Stimulated activated naive CD8-positive, alpha-beta T cell treated with anti-CD3 and anti-CD28 coated beads, Interleukin-15, Interleukin-2, amounts not matched to agents 100 U/mL and 50 U/mL, for 24 hours (primary cell): ENCODE measurements at regions not wholly inside any gene's neighbourhood (a gene's known extent, or its start where the extent isn't known, plus 50 kb on each side); places are given as distances from the start of the nearest gene placed in this dataset.
A peak's percentile ranks its signal among the peaks of the same experiment; 100 is the strongest.
"Not testable (repeated sequence)": the region's sequence is repeated elsewhere in the genome, so short reads cannot be mapped to it uniquely, and the experiment has no call there.

ENCODE experiments used
- ATAC-seq: fragments of 150-1000 bp; cut with Tn5 transposase; one replicate; pipeline ENCODE4 v1.10.0; 2021
- DNase-seq: peaks from one replicate; pipeline ENCODE4 v3.0.0; 2021

DNA sequence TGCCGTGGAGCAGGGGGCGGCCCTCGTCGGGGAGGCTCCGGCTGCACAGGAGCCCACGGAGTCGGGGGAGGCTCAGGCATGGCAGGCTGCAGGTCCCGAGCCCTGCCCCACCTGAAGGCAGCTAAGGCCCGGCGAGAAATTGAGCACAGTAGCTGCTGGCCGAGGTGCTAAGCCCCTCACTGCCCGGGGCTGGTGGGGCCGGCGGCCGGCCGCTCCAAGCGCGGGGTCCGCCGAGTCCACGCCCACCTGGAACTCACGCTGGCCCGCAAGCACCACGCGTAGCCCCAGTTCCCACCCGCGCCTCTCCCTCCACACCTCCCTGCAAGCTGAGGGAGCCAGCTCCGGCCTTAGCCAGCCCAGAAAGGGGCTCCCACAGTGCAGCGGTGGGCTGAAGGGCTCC lies 589.4 kb downstream of the PPP4R3C start:
- DNase-seq (no peak), ATAC-seq (no peak)

DNA sequence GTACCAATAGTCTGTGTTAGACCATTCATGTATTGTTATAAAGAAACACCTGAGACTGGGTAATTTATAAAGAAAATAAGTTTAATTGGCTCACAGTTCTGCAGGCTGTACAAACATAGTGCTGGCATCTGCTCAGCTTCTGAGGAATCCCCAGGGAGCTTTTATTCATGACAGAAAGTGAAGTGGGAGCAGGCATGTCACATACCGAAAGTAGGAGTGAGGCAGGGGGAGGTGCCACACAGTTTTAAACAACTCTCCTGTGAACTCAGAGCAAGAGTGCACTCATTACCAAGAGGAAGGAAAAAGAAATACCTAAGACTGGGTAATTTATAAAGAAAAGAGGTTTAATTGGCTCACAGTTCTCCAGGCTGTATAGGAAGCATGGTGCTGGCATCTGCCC lies 591.2 kb downstream of the PPP4R3C start:
- DNase-seq (no peak), ATAC-seq (no peak)

DNA sequence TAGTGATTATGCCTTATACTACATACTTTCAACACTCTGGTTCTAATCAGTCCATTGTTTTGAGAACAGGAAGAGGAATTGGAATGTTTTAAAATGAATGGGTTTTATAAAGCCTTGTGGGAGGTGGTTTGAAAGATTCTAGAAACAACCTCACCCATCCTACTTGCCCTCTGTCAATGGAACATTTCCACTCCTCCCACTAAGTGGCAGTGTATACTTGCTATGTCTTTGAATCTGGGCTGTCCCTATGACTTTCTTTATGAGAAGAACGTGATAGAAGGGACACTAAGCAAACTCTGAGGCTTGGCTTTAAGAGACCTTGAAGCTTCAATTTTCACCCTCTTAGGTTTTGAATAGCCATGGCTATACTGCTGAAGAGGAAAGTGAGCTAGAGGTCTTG lies 611.2 kb downstream of the PPP4R3C start:
- ATAC-seq (no peak), DNase-seq (no peak)

DNA sequence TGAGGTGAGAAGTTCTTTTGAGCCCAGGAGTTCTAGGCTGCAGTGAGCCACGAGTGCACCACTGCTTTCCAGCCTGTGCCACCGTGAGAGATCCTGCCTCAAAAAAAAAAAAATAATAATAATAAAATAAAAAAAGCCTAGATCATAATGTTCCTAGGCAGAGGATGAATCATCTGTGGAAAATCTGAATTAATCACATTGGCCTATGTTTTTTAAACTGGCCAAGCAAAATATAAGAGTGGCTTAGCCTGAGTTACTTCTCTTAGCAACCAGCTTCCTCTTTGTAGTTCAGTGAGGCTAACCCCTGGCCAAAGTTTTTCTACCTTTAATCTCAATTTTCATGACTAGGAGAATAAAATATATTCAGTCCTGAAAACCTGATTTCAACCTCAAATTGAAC lies 614.6 kb downstream of the PPP4R3C start:
- DNase-seq: no peak
- no peak for ATAC-seq

DNA sequence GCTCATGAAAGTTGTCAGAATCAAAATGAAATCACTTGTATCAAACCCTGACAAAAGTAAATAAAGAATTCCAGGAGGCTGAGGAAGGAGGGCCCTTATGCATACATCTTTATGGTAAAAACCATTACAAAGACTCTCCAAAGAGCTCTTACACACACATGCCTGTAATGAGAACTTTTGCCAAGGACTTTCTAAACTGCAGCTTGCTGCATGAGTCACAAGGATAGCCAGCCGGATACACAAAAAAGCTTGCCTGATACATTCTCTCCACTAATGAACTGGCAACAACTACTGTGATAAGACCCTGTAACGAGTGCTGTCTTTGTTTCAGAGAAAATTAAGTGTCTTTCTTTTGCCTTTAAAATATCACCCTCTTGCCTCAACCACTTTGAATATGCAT lies 618.1 kb downstream of the PPP4R3C start:
- DNase-seq (no peak), ATAC-seq (no peak)

DNA sequence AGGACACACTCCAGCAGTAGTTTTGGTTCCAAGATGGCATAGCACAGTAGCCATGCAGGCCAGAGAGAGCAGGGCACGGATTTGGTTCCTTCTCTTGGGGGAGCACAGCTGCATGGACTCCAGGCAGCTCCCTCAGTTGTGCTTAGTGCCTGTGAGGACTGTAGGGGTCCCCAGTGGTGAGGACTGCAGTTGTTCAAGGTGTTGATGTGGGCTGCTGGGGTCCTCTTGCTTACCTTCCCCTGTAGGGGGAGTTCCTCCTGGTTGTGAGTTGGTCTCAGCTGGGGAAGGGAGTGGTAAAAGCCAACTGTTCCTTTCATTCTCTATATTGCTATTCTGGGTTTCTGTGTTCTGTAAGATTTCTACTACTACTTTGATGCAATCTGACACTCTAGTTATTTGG lies 606.5 kb downstream of the MAGEB5 start:
- DNase-seq: no peak
- no peak for ATAC-seq

DNA sequence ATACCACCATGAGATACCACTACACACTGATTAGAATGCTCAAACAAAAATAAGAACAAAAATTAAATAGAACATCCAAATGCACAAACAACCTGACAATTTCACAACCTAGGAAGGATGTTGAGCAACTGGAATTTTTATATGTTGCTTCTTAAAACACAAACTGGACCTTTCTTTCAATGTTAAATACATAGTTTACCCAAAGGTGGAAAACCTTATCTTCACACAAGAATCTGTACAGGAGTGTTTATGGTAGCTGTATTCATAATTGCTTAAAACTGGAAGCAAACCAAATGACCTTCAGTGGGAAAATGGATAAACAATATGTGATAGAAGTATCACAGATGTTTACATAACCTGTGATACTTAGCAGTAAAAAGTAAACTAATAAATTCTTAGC lies 573.8 kb downstream of the MAGEB5 start:
- no peak for DNase-seq
- ATAC-seq: no peak

DNA sequence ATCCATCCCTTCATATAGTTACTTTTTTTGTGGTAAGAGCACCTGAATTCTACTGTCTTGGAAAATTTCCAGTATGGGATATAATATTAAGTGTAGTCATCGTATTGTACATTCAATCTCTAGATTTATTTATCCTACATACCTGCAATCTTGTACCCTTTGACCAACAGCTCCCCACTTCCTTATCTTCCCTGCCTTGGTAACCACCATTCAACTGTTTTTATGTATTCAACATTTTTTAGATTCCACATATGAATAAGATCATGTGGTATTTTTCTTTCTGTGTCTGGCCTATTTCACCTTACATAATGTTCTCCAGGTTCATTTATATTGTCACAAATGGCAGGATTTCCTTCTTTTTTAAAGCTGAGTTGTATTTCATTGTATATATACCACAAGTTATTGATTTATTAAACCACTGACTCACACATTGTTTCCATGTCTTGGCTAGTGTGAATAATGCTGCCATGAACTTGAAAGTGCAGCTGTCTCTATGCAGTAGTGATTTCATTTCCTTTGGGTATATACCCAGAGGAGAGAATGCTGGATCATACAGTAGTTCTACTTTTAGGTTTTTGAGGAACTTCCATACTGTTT lies 572.5 kb downstream of the MAGEB5 start:
- DNase-seq (no peak), ATAC-seq (no peak)

DNA sequence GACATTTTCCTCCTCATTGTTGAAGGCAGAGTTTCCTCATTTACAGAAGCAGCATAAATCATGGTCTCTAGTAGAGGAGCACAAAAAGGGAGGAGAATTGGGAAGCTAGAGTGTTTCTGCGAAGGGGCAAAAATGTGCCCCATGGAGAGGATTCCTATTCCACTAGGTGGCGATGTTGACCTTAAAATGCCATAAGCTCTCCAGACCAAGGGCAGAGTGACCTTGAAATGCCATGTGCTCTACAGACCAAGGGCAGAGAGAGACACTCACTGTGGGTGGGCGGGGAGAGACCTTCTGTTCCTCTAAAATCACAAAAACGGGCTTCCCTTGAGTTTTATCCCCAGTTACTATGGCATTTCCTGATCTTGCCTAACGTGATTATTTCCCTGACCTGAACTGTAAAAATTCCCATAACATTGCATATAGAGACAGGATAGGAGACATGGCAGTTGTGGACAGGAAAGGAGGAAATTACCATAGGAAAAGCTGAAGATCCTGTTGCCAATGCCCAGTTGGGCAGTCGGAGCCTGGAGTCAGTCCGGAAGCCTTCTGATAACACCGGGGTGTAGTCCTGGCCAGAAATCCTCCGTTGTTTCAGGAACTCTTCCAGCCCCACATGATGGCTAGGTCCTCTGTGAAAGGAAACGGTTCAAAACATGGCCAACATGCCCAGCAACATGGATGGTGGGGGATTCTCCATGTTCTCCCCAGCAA lies 567.7 kb downstream of the MAGEB5 start:
- DNase-seq: peak; percentile 3

DNA sequence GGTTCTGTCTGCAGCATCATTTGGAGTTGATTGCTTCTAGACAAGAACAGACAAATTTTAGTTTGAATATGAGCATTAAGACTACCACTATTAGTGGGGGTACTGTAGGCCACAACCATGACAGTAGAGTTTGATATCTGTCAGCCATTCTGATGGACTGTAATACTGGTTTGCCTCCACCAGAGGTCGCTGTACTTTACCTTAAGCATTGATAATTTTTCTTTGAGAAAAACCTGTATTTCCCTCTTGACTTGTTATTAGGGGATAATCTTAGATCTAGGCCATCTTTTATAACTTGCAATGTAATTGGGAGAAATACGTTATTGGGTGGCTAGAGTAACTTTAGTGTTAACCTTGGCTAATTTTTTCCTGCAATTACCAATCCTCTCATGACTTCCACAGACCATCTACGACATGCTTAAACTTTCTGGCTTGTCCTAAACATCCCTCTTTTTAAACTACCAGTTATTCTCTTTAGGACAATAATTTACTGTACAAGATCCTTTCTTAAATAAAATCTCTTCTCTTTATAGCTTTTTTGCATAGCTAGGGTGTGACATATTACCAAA lies 562.4 kb downstream of the MAGEB5 start:
- ATAC-seq (no peak), DNase-seq (no peak)

More for the DNA sequence above, 567.7 kb downstream of the MAGEB5 start:
- no peak for ATAC-seq

DNA sequence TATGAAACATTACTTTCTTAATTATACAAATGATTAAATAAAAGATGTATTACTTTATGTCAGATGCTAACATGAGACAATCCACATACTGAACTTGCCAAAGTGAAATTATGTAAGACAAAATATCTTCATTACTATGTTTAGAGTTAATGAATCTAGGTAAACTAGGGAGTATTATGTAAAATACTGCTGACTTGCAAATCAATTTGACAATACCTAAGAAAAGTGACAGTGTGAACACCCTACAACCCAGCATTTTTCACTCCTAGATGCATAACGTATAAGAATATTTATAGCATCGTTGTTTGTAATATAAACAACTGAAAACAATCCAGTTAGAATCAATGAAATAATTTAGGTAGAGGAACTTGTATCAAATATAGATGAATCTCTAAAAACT lies 546.3 kb downstream of the MAGEB5 start:
- DNase-seq: no peak

DNA sequence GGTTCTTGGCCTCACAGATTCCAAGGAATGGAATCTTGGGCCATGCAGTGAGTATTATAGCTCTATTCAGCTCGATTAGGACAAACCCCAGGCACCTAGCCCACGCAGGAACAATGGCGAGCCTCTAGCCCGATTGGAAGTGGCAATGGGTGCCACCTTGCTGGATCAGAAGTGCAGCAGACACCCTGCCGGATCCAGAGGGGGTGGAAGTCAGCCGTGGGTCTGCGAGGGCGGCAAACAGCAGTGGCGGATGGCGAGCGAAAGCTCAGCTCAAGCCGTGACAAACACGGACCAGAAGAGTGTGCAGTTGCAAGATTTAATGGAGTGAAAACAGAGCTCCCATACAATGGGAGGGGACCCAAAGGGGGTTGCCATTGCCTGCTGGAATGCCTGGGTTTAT lies 539.8 kb downstream of the MAGEB5 start:
- DNase-seq, ATAC-seq: not testable (repeated sequence)

More for the DNA sequence above, 546.3 kb downstream of the MAGEB5 start:
- no peak for ATAC-seq

DNA sequence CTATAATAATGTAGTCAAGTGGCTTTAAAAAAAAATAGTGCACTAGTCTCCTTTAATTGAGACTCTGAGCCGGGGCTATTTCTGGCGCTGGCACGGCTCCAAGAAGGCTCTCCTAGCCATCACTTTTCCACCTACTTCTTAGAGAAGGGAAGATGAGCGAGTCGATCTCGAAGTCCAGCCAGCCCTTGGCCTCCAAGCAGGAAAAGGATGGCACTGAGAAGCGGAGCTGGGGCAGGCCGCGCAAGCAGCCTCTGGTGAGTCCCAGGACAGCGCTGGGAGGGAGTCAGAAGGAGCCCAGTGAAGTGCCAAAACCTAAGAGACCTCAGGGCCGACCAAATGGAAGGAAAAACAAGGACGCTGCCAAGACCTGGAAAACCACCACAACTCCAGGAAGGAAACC lies 531.9 kb downstream of the MAGEB5 start:
- no peak for ATAC-seq

DNA sequence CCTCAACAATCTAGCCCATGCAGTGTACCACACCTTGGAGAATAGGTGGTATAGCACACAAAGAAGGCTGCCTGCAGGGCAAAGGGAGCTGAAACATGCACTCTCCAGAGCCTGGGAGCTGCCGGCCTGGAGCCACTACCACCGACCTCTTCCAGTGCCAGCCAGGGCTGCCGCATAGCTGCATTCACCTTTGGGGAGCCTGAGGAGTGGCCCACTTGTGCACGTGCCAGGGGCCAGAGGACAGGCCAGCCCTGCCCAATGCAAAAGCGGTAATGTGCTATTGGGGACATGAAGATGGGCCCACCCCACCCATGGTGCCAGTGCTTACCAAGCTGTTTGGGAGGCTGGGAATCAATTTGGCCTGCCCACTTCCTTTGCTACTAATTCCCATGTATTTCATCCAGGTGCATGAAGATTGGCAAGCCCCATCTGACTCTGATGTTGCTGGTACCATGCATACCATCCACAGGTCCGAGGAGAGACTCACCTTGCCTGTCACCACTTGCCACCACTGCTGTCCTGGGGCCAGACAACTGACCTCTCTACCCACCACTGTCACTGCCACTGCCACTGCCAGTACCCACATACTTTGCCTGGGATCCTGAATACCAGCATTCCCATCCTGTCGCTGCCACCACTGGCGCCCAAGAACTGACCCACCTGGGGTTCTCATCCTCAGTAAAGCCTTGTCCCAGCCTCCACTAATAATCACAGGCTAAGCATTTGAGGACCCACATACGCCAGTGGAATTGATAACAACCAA lies 506.9 kb downstream of the MAGEB5 start:
- ATAC-seq: no peak
- no peak for DNase-seq

More for the DNA sequence above, 531.9 kb downstream of the MAGEB5 start:
- no peak for DNase-seq

DNA sequence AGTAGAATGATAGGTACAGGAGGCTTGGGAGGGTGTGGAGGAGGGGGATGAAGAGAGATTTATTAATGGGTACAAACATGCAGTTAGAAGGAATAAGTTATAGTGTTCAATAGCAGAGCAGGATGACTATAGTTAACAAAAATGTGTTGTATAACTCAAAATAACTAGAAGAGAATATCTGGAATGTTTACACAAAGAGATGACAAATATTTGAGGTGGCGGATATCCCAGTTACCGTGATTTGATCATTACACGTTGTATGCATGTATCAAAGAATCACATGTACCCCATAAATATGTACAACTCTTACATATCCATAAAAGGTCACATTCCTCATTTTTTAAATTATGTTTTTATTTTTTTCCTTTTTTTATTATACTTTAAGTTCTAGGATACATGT lies 456.6 kb downstream of the MAGEB5 start:
- ATAC-seq: no peak
- no peak for DNase-seq

DNA sequence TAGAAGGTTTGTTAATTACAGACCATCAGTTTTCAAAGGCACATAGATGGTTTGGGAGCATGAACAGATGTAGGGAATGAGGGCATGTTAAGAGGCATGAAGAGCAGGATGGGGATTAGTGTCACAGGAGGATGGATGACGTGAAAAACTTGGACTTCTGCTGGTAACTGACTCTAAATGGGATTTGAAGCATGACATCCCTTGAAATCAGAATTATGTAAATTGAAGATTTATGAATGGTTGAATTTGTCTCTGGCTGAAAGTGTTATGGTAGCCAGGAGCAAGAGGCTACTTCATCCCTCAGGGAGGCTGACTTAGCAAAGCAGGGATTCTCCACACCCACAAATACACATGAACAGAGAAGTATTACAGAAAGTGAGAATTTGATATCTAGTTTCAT lies 454.6 kb downstream of the MAGEB5 start:
- DNase-seq (no peak), ATAC-seq (no peak)

DNA sequence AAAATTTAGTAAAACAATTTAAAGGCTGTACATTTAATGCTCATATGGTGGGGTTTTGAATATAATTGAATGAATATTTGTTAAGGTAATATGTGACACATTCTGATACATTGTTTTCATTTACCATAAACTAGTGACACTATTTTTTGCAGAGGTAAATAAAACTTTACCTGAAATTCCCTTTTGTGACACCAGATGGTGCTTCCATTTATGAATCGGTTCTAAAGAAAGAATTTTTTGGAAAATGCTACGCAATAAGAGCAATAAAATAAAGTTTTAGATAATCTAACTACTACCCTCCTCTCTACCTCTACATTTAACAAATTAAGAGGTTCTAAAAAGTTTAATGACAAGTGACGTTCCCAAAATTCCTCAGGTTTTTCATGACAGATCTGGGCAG lies 448.9 kb downstream of the MAGEB5 start:
- no peak for ATAC-seq

DNA sequence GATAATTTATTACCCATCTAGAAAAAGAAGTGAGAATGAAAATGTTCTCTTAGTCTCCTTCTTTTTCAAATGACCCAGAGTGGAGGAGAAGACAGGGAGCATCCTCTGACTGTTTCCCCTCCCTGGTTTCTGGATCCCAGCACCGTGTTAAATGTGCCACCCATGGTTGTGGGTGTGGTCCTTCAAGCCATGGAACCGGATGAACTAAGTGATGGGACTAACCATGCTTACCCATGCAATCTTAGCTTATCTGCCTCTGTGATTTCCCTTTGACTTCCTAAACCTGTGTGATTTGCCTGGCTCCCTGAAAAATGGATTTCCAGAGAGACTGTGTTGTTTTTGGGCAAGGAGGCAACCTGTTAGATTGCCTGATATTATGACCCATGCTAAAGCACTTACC lies 437.1 kb downstream of the MAGEB5 start:
- ATAC-seq: no peak
- DNase-seq: no peak

More for the DNA sequence above, 448.9 kb downstream of the MAGEB5 start:
- no peak for DNase-seq

DNA sequence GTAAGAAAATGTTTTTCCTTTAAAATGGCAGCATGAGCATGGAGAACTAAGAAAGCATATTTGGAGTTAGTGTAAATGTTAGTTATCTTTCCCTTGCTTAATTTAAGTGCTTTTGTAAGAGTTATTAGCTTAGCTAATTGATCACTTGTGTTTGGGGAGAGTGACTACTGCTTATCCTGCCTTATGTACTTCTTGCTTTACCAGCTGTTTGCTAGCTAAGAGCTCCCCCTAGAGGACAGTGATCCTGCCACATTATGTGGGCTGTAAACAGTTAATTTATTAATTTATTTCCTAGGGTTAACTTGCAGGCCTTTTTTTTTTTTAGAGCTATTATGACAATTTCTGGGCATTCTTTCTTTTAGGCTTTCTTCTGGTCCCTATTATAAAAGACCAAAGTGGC lies 435.8 kb downstream of the MAGEB5 start:
- ATAC-seq: no peak
- DNase-seq: no peak

DNA sequence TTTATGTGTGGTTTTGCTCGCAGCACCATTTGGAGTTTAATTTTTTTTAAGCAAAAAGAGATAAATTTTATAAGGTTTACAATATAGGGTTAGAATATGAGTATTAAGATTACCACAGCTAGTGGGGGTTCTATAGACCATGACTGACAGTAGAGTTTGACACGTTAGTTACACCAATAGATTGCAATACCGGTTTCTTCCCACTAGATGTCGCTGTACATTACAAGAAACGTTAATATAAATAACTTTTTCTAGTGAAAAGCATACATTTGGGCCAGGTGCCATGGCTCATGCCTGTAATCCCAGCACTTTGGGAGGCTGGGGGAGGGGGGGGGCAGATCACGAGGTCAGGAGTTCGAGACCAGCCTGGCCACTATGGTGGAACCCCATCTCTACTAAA lies 433.6 kb downstream of the MAGEB5 start:
- ATAC-seq: no peak
- DNase-seq: no peak

DNA sequence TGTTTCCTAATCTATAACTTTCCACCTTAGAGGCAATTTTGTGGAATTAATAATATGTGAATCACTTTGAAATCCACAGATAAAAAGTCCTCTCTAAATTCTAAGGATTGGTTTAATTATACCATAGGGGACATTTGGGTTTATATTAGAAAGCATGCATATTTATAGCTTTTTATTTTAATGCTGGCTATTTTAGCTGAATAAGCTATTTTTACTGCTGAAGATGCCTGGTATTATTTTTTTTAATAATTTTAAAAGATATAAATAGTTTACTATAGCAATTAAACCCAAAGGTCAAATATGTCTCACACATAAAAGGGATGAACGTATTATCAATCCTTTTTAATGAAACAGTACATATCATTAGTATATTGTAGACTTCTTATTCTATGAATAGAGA lies 415.4 kb downstream of the MAGEB5 start:
- ATAC-seq (no peak), DNase-seq (no peak)

DNA sequence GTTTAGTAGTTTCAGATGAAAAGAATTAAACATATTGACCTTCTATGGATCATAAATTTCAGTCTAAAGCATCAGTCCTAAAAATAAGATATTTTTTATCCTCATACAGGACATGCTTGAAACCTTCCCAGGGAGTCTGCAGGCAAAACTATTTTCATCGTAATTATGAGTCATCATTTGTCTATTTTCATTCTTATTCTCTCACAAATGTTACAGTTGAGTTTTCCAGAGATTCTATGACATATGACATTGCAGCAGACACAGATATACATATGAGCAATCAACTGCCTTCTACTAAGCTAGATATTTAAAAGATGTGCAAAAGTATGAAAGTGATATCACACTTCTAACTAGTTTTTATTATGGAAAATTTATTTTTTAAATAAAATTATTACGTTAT lies 398.0 kb downstream of the MAGEB5 start:
- ATAC-seq (no peak), DNase-seq (no peak)

DNA sequence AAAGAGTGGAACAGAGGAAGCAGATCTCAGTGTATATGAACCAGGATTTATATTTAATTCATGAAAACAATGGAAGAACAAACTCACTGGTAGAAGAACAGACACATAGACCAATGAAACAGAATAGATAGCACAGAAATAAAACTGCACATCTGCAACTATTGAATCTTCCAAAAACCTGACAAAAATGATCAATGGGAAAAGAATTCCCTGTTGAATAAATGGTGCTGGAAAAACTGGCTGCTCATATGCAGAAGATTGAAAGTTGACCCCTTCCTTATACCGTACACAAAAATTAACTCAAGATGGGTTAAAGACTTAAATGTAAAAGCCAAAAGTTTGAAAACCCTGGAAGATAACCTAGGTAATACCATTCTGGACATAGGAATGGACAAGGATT lies 391.0 kb downstream of the MAGEB5 start:
- DNase-seq (no peak), ATAC-seq (no peak)
